ENCODE measurements at regions not wholly inside any gene's neighbourhood (a gene's known extent, or its start where the extent isn't known, plus 50 kb on each side); places are given as distances from the start of the nearest gene placed in this dataset.

GRCh38 chr5:156154757-156155156 lies 172.2 kb upstream of the SGCD start:
- H3K27me3 Mint-ChIP-seq (ENCODE audit: insufficient read depth): no peaks in the 10 kb centered on the region
- H3K4me1 Mint-ChIP-seq (ENCODE audit: low read depth): no peaks in the 10 kb centered on the region
- H3K9me3 Mint-ChIP-seq: peaks cover 20% of the 10 kb centered on the region
- no peaks in the 10 kb centered on the region for H3K36me3 Mint-ChIP-seq (ENCODE audit: low read depth)
- no peak overlapping the region for H3K4me3 Mint-ChIP-seq
- no peak for DNase-seq
- H3K27ac Mint-ChIP-seq: no peak overlapping the region
- no peak for TF ChIP-seq CTCF (IDR thresholded peaks at IDR 0.05)

DNA sequence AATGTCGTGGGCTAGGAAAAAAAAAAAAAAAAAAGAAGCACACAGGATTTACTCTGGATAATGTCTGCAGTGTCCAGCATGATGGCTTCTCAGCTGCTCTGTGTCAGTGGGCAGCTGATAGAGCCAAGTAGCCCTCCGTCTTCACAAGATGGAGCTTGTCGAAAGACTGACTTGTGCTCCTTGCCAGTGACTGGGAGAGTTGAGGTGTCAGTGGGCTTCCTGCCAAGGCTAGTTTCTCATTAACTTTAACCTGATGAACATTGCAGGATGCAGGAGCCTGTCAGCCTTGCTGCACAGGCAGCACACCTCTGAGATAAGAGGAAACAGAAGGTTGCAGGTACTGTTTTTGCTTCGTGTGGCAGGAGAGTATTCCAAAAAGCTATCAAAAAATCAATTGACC lies 171.4 kb upstream of the SGCD start:
- H3K36me3 Mint-ChIP-seq (ENCODE audit: low read depth): no peaks in the 10 kb centered on the region
- no peaks in the 10 kb centered on the region for H3K4me1 Mint-ChIP-seq (ENCODE audit: low read depth)
- TF ChIP-seq CTCF (IDR thresholded peaks at IDR 0.05): no peak
- no peaks in the 10 kb centered on the region for H3K27me3 Mint-ChIP-seq (ENCODE audit: insufficient read depth)
- DNase-seq: no peak
- H3K27ac Mint-ChIP-seq: no peak overlapping the region
- H3K9me3 Mint-ChIP-seq: peaks cover 15% of the 10 kb centered on the region
- H3K4me3 Mint-ChIP-seq: no peak overlapping the region

DNA sequence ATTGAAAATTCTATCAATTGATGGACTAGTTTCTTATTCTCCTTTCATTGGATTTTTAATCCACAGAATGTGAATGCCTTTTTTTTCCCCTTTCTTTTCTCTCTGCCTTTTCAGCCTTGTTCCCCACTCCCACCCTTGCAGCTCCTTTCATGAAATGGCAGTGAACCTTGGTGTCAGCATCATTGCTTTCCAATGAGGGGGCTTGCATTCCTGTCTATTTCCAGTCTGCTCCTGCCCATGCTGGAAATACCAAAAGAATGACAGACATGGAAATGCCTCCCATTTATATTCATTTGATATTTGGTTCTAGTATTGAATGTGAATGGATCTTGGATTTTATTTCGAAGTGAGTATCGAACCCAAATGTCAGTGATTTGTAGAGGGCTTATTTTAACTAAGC lies 162.7 kb upstream of the SGCD start:
- peaks cover 46% of the 10 kb centered on the region for H3K9me3 Mint-ChIP-seq
- no peaks in the 10 kb centered on the region; the same call in 1 of the 2 replicates for H3K36me3 Mint-ChIP-seq (ENCODE audit: low read depth)
- no peak for TF ChIP-seq CTCF (IDR thresholded peaks at IDR 0.05)
- DNase-seq: no peak
- no peaks in the 10 kb centered on the region for H3K27me3 Mint-ChIP-seq (ENCODE audit: insufficient read depth)
- H3K4me1 Mint-ChIP-seq (ENCODE audit: low read depth): no peaks in the 10 kb centered on the region
- no peak overlapping the region for H3K27ac Mint-ChIP-seq
- no peak overlapping the region for H3K4me3 Mint-ChIP-seq

GRCh38 chr5:156169495-156169894 lies 157.5 kb upstream of the SGCD start:
- Mint-ChIP-seq H3K4me1 (ENCODE audit: low read depth) (no peaks in the 10 kb centered on the region), H3K9me3 (peaks cover 53% of the 10 kb centered on the region), H3K36me3 (ENCODE audit: low read depth) (no peaks in the 10 kb centered on the region; the same call in 1 of the 2 replicates), H3K27ac (no peak overlapping the region), H3K4me3 (no peak overlapping the region), H3K27me3 (ENCODE audit: insufficient read depth) (no peaks in the 10 kb centered on the region)
- TF ChIP-seq CTCF (IDR thresholded peaks at IDR 0.05): no peak
- DNase-seq: no peak

- no peaks in the 10 kb centered on the region; the same call in 1 of the 2 replicates for H3K36me3 Mint-ChIP-seq (ENCODE audit: low read depth)
- no peak overlapping the region for H3K4me3 Mint-ChIP-seq
- no peaks in the 10 kb centered on the region for H3K4me1 Mint-ChIP-seq (ENCODE audit: low read depth)
- H3K9me3 Mint-ChIP-seq: peaks cover 55% of the 10 kb centered on the region
- no peak for TF ChIP-seq CTCF (IDR thresholded peaks at IDR 0.05)
- H3K27me3 Mint-ChIP-seq (ENCODE audit: insufficient read depth): no peaks in the 10 kb centered on the region
- no peak overlapping the region for H3K27ac Mint-ChIP-seq
- DNase-seq: no peak
Measured at GRCh38 chr5:156170351-156170961, 156.5 kb upstream of the SGCD start.

- peaks cover 37% of the 10 kb centered on the region for H3K9me3 Mint-ChIP-seq
- no peak overlapping the region for H3K4me3 Mint-ChIP-seq
- no peak for DNase-seq
- TF ChIP-seq CTCF (IDR thresholded peaks at IDR 0.05): no peak
- H3K27me3 Mint-ChIP-seq (ENCODE audit: insufficient read depth): no peaks in the 10 kb centered on the region
- no peak overlapping the region for H3K27ac Mint-ChIP-seq
- H3K36me3 Mint-ChIP-seq (ENCODE audit: low read depth): no peaks in the 10 kb centered on the region
- H3K4me1 Mint-ChIP-seq (ENCODE audit: low read depth): no peaks in the 10 kb centered on the region
Measured at GRCh38 chr5:156174225-156174624, 152.7 kb upstream of the SGCD start.
